ENCODE measurements at regions not wholly inside any gene's neighbourhood (a gene's known extent, or its start where the extent isn't known, plus 50 kb on each side); places are given as distances from the start of the nearest gene placed in this dataset.
"Not testable (repeated sequence)": the region's sequence is repeated elsewhere in the genome, so short reads cannot be mapped to it uniquely, and the experiment has no call there.

DNA sequence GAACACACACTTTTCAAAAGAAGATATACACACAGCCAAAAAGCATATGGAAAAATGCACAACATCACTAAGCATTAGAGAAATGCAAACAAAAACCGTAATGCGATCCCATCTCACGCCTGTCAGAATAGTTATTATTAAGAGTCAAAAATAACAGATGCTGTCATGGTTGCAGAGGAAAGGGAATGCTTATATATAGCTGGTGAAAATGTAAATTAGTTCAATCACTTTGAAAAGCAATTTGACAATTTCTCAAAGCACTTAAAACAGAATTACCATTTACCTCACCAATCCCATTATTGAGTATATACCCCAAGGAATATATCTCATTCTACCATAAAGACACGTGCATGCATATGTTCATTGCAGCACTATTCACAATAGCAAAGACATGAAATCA lies 126.8 kb upstream of the MRPS30 start:
- H3K4me3 ChIP-seq (ENCODE audit: low read depth, low read length) = no peak overlapping the region
- in situ Hi-C loops (cut with HindIII; ENCODE audit: low sequenced_read_pairs) = no loop called here
- TF ChIP-seq, protein P1, sequence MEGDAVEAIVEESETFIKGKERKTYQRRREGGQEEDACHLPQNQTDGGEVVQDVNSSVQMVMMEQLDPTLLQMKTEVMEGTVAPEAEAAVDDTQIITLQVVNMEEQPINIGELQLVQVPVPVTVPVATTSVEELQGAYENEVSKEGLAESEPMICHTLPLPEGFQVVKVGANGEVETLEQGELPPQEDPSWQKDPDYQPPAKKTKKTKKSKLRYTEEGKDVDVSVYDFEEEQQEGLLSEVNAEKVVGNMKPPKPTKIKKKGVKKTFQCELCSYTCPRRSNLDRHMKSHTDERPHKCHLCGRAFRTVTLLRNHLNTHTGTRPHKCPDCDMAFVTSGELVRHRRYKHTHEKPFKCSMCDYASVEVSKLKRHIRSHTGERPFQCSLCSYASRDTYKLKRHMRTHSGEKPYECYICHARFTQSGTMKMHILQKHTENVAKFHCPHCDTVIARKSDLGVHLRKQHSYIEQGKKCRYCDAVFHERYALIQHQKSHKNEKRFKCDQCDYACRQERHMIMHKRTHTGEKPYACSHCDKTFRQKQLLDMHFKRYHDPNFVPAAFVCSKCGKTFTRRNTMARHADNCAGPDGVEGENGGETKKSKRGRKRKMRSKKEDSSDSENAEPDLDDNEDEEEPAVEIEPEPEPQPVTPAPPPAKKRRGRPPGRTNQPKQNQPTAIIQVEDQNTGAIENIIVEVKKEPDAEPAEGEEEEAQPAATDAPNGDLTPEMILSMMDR (IDR thresholded peaks at IDR 0.05; ENCODE audit: low read depth, low read length, missing control alignments) = no peak
- DNase-seq (ENCODE audit: low read depth) = no peak

DNA sequence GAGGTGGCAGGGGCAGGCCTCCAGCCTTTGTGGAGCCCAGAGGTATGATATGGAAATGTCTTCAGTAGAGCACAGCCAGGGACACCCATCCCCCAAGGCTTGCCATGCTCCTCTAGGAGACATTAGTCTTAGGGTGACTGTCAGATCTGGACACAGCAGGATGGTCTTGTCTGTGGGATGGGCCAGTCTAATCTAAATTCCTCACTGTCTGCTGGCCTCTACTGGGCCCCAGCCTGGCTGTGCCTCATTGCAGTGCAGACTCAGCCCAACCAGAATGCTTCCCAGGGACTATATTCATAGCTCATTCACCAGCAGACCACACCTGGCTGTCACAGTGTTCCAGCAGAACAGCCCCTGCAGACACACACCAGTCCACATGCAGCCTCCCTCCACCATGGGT lies 129.5 kb upstream of the MRPS30 start:
- no peak for DNase-seq (ENCODE audit: low read depth)
- TF ChIP-seq, protein P1 (IDR thresholded peaks at IDR 0.05; ENCODE audit: low read depth, low read length, missing control alignments) = no peak
- in situ Hi-C loops (cut with HindIII; ENCODE audit: low sequenced_read_pairs) = no loop called here
- no peak overlapping the region for H3K4me3 ChIP-seq (ENCODE audit: low read depth, low read length)

DNA sequence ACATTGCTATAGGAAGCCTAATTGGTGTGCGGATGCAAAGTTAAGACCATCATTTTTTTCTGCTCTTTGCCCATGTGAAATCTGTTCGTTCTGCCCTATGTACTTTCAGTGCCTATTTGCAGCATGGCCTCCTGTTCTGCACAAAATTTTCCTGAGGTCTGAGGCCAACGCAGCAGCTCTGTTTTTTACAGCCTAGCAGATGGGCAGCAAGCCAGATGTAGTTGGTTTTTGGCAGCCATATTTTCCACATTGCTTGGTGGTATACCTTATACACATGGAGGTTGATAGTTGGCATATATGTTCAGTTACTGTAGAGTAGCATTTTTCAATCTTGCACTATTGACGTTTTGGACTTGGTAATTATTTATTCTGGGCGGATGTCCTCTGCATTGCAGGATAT lies 133.5 kb upstream of the MRPS30 start:
- DNase-seq (ENCODE audit: low read depth) = no peak
- H3K4me3 ChIP-seq (ENCODE audit: low read depth, low read length) = no peak overlapping the region
- in situ Hi-C loops (cut with HindIII; ENCODE audit: low sequenced_read_pairs) = no loop called here
- TF ChIP-seq, protein P1 (IDR thresholded peaks at IDR 0.05; ENCODE audit: low read depth, low read length, missing control alignments) = no peak

DNA sequence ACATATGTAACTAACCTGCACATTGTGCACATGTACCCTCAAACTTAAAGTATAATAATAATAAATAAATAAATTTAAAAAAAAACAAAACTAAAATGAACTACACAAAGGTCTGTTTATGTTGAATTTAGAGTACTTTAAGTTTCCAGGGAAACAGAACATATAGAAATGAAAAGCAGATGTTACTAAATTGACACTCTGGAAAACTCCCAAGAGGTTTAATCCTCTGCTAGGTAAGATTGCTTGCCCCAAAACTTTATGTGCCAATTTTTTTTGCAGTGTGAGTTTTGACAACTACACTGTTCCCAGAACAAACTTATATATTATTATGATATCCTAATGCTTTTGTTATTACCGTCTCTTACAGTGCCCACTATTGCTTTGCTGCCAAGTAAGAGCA lies 134.3 kb upstream of the MRPS30 start:
- no peak for DNase-seq (ENCODE audit: low read depth)
- TF ChIP-seq, protein P1 (IDR thresholded peaks at IDR 0.05; ENCODE audit: low read depth, low read length, missing control alignments) = no peak
- in situ Hi-C loops (cut with HindIII; ENCODE audit: low sequenced_read_pairs) = no loop called here
- H3K4me3 ChIP-seq (ENCODE audit: low read depth, low read length) = no peak overlapping the region

DNA sequence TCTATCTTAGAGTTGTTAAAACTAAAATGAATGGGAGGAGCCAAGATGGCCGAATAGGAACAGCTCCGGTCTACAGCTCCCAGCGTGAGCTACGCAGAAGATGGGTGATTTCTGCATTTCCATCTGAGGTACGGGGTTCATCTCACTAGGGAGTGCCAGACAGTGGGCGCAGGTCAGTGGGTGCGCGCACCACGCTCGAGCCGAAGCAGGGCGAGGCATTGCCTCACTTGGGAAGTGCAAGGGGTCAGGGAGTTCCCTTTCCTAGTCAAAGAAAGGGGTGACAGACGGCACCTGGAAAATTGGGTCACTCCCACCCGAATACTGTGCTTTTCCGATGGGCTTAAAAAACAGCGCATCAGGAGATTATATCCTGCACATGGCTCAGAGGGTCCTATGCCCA lies 140.3 kb upstream of the MRPS30 start:
- DNase-seq (ENCODE audit: low read depth); H3K4me3 ChIP-seq (ENCODE audit: low read depth, low read length); in situ Hi-C loops (cut with HindIII; ENCODE audit: low sequenced_read_pairs): not testable (repeated sequence)

DNA sequence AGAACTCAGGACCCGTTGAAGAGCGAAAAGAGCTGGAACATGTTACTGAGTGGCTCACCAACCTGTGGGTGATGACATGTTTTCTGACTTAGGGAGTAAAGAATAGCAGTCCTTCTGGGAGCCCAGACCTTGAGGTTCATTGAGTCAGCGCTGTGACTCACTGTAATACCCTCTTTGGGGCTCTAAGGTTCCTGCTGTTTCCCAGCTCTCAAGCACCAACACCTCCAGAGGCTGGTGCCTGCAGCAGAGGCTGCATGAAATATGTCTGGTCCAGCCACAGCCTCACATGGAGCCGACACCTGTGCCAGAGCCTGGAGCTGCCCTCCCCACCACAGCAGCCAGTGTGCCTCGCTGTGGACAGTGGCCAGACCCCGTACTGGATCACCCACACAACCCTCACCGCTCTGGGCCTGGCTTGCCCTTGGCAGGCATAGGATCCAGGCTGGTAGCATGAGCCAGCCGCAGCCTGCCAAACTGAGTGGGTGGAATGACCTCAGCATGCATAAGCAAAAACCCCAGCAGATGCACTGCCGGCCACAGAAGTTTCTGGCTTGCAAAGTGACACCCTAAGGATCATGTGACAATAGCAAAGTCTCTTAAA lies 143.5 kb upstream of the MRPS30 start:
- TF ChIP-seq, protein P1 (IDR thresholded peaks at IDR 0.05; ENCODE audit: low read depth, low read length, missing control alignments) = no peak
- in situ Hi-C loops (cut with HindIII; ENCODE audit: low sequenced_read_pairs) = no loop called here
- H3K4me3 ChIP-seq (ENCODE audit: low read depth, low read length) = no peak overlapping the region
- DNase-seq (ENCODE audit: low read depth) = no peak

DNA sequence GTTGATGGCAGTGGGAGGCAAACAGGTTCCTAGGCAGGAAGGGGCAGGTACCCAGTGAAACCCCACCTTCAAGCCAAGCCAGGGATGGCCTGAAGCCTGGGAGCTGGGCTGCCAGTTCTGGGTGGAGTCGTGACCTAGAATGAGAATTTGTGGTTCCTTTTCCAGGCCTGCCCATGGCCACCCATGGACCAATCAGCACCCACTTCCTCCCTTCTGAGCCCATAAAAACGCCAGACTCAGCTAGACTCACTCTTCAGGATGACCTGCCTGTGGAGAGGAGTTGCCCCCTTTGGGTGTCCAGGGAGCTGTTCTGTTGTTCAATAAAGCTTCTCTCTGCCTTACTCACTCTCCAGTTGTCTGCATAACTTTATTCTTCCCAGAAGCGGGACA lies 144.0 kb upstream of the MRPS30 start:
- TF ChIP-seq, protein P1 (IDR thresholded peaks at IDR 0.05; ENCODE audit: low read depth, low read length, missing control alignments) = no peak
- in situ Hi-C loops (cut with HindIII; ENCODE audit: low sequenced_read_pairs) = no loop called here
- no peak overlapping the region for H3K4me3 ChIP-seq (ENCODE audit: low read depth, low read length)
- DNase-seq (ENCODE audit: low read depth) = no peak
